B cell (primary cell): ENCODE measurements at regions not wholly inside any gene's neighbourhood (a gene's known extent, or its start where the extent isn't known, plus 50 kb on each side); places are given as distances from the start of the nearest gene placed in this dataset.

Source experiments
- EZH2 ChIP-seq: IDR thresholded peaks from 2 replicates; pipeline ENCODE4 v1.6.1; 2012; ENCODE audit warnings: borderline replicate concordance, low read depth, mild to moderate bottlenecking, moderate library complexity, low read length; ENCODE audit not compliant: insufficient read depth, poor library complexity, severe bottlenecking
- TF ChIP-seq, protein P1 (sequence below): fragments of 200-600 bp; IDR thresholded peaks from one replicate; pipeline ENCODE4 v1.8.0; 2022; ENCODE audit warnings: antibody characterized with exemption, mild to moderate bottlenecking

DNA sequence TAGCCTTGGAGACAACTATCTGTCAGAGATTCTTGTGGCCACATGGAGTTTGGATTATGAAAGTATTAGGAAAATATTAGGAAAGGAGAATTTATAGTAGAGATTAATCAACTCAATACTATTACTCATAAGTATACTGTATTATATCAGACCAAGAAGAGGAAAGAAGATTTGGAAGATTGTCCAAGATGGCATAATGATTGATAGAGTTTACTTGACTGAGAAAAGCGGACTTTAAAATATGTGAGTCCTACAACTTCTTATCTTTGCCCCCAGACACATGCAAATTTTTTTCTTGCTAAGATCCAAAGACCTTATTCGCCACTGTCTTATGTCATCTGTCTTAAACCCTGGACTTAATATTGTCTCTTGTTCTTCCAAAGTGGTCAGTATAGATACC is 54.8 kb upstream of the SHISA3 start:
- TF ChIP-seq, protein P1, sequence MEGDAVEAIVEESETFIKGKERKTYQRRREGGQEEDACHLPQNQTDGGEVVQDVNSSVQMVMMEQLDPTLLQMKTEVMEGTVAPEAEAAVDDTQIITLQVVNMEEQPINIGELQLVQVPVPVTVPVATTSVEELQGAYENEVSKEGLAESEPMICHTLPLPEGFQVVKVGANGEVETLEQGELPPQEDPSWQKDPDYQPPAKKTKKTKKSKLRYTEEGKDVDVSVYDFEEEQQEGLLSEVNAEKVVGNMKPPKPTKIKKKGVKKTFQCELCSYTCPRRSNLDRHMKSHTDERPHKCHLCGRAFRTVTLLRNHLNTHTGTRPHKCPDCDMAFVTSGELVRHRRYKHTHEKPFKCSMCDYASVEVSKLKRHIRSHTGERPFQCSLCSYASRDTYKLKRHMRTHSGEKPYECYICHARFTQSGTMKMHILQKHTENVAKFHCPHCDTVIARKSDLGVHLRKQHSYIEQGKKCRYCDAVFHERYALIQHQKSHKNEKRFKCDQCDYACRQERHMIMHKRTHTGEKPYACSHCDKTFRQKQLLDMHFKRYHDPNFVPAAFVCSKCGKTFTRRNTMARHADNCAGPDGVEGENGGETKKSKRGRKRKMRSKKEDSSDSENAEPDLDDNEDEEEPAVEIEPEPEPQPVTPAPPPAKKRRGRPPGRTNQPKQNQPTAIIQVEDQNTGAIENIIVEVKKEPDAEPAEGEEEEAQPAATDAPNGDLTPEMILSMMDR: no peak
- TF ChIP-seq EZH2: no peak
